OCI-LY7 (cell line): ENCODE measurements at regions not wholly inside any gene's neighbourhood (a gene's known extent, or its start where the extent isn't known, plus 50 kb on each side); places are given as distances from the start of the nearest gene placed in this dataset.

ENCODE experiments used
- BruUV-seq: library from RNA; stranded (reverse); fragments of 400-500 nt; replicated peaks from 2 replicates; lab custom pipeline; 2021; lab: Mats Ljungman, UMichigan
- CTCF ChIA-PET: fragments of 300-600 bp; sonication (Branson Sonifier 250); formaldehyde crosslinking; loops from one replicate; lab custom pipeline; 2022; ENCODE audit warnings: antibody characterized with exemption; ENCODE audit not compliant: unreplicated experiment; lab: Charles Lee
- POLR2A ChIA-PET: fragments of 300-600 bp; sonication (Branson Sonifier 250); formaldehyde crosslinking; loops from one replicate; lab custom pipeline; 2022; ENCODE audit warnings: antibody characterized with exemption; lab: Charles Lee
- DNase-seq: peaks from one replicate; pipeline ENCODE4 v3.0.0-alpha.2; 2015; ENCODE audit warnings: low spot score
- H2AFZ ChIP-seq: fragments of 200-600 bp; sonication (generic), shearing (Covaris generic); 2 replicates; pipeline ENCODE4 v1.6.1; 2014; ENCODE audit warnings: mild to moderate bottlenecking, antibody characterized with exemption, low read length, moderate library complexity
- H3K27ac ChIP-seq: fragments of 200-600 bp; sonication (generic); 2 replicates; pipeline ENCODE4 v1.5.1; 2014; ENCODE audit warnings: mixed run types, low read depth, mild to moderate bottlenecking, moderate library complexity, low read length, inconsistent platforms; ENCODE audit not compliant: poor library complexity, severe bottlenecking
- H3K36me3 ChIP-seq: fragments of 200-600 bp; sonication (generic); 2 replicates; pipeline ENCODE4 v1.6.1; 2014; ENCODE audit warnings: mild to moderate bottlenecking, antibody characterized with exemption, low read length, moderate library complexity, mixed read lengths; ENCODE audit not compliant: insufficient read depth
- H3K4me1 ChIP-seq: fragments of 200-600 bp; sonication (generic); 2 replicates; pipeline ENCODE4 v1.5.1; 2014; ENCODE audit warnings: mild to moderate bottlenecking, low read length; ENCODE audit not compliant: insufficient read depth, poor library complexity, severe bottlenecking
- H3K4me2 ChIP-seq: fragments of 200-600 bp; sonication (generic); 2 replicates; pipeline ENCODE4 v1.6.1; 2014; ENCODE audit warnings: mild to moderate bottlenecking, low read length
- H3K4me3 ChIP-seq: fragments of 200-600 bp; sonication (generic); 2 replicates; pipeline ENCODE4 v1.5.1; 2014; ENCODE audit warnings: mild to moderate bottlenecking, low read depth, low read length; ENCODE audit not compliant: poor library complexity, severe bottlenecking
- H3K79me2 ChIP-seq: fragments of 200-600 bp; sonication (generic); 2 replicates; pipeline ENCODE4 v1.6.1; 2016; ENCODE audit warnings: low read depth, mild to moderate bottlenecking, low read length, moderate library complexity, mixed read lengths; ENCODE audit not compliant: insufficient read depth
- H3K9me2 ChIP-seq: fragments of 200-600 bp; sonication (generic); 2 replicates; pipeline ENCODE4 v1.6.1; 2016; ENCODE audit warnings: mild to moderate bottlenecking, low read length, mixed read lengths; ENCODE audit not compliant: insufficient read depth
- H3K9me3 ChIP-seq: fragments of 200-600 bp; sonication (generic); 2 replicates; pipeline ENCODE4 v1.6.1; 2014; ENCODE audit warnings: mild to moderate bottlenecking, mixed run types, low read length, mixed read lengths
- H4K20me1 ChIP-seq: fragments of 200-600 bp; sonication (generic); 2 replicates; pipeline ENCODE4 v1.6.1; 2014; ENCODE audit warnings: mild to moderate bottlenecking, antibody characterized with exemption, low read length, moderate library complexity, mixed read lengths; ENCODE audit not compliant: insufficient read depth
- EZH2phosphoT487 ChIP-seq: fragments of 200-600 bp; sonication (generic); IDR thresholded peaks from 2 replicates; pipeline ENCODE4 v1.6.1; 2018; ENCODE audit warnings: low read depth, borderline replicate concordance, mild to moderate bottlenecking, mixed run types, antibody characterized with exemption, low read length, moderate library complexity, mixed read lengths
- intact Hi-C: fragments of 100-400 bp; cut with micrococcal nuclease; formaldehyde crosslinking; loops from one replicate; pipeline ENCODE4 v1.10.0; 2022; ENCODE audit not compliant: unreplicated experiment
- TF ChIP-seq, protein P1 (sequence below): fragments of 200-600 bp; sonication (generic); conservative IDR thresholded peaks from 2 replicates; pipeline ENCODE4 v1.5.1; 2014; ENCODE audit warnings: mild to moderate bottlenecking, antibody characterized with exemption, low read length, moderate library complexity, mixed read lengths

DNA sequence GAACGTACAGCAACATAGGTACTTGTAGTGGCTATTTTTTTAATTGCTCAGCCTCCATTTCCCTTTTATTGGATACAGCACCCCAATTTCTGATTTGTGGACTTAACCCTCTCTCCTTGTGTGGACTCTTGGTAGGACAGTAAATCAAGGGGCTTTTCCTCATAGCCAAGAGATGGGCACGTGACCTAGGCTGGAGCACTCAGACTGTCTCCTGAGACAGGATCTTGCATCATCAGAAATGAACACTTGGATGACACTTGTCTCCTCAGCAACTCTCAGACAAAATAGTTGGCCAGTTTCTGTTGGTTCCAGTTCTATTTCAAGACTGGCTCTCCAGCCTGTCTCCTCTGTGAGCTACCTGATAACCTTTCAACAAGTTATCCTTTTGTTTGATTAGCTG lies 112.9 kb upstream of the ZNF678 start:
- intact Hi-C loops: no loop called here

DNA sequence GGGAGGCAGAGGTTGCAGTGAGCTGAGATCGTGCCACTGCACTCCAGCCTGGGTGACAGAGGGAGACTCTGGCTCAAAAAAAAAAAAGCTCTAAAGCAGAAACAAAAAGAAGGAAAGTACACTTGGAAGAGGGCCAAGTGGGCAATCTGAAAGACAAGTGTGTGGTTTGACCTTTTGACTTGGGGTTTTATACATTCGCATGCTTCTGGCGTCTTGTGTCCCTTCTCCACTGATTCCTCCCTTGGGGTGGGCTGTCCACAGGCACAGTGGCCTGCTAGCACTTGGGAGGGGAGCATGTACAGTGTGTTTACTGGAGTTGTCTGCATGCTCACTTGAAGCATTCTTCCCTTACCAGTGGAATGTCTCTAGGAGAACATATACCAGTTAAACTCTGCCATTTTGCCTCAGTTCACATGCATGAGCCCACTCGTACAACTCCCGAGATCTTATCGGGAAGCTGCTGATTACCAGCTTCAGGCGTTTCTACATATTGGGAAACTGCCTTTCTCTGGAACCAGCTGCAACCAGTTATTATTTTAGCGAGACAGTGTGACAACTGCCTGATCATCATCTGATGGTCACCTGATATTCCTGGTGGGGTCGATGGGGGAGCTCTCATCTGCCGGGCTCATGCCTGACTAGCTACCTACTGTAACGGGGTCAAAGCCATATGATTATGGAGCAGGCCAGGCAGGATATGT lies 113.5 kb upstream of the ZNF678 start:
- Histone ChIP-seq H4K20me1 (no peaks in the 10 kb centered on the region), H3K4me1 (no peaks in the 10 kb centered on the region), H3K4me3 (no peak overlapping the region), H2AFZ (no peak overlapping the region), H3K36me3 (no peaks in the 10 kb centered on the region), H3K9me3 (no peaks in the 10 kb centered on the region), H3K27ac (no peak overlapping the region), H3K4me2 (no peak overlapping the region), H3K9me2 (no peaks in the 10 kb centered on the region), H3K79me2 (no peaks in the 10 kb centered on the region)
- ChIA-PET POLR2A (interaction anchor here (0.6 kb wide), 1 partner anchor 160 kb away, joined by 3 read pairs; no protein-coding TSS in a partner anchor), CTCF (no interaction called here)
- no TSS peak for BruUV-seq
- DNase-seq: no peak
- TF ChIP-seq, protein P1, sequence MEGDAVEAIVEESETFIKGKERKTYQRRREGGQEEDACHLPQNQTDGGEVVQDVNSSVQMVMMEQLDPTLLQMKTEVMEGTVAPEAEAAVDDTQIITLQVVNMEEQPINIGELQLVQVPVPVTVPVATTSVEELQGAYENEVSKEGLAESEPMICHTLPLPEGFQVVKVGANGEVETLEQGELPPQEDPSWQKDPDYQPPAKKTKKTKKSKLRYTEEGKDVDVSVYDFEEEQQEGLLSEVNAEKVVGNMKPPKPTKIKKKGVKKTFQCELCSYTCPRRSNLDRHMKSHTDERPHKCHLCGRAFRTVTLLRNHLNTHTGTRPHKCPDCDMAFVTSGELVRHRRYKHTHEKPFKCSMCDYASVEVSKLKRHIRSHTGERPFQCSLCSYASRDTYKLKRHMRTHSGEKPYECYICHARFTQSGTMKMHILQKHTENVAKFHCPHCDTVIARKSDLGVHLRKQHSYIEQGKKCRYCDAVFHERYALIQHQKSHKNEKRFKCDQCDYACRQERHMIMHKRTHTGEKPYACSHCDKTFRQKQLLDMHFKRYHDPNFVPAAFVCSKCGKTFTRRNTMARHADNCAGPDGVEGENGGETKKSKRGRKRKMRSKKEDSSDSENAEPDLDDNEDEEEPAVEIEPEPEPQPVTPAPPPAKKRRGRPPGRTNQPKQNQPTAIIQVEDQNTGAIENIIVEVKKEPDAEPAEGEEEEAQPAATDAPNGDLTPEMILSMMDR: no peak
- no peak for TF ChIP-seq EZH2phosphoT487
- intact Hi-C loops: no loop called here

More for the DNA sequence above, 112.9 kb upstream of the ZNF678 start:
- Histone ChIP-seq H4K20me1 (no peaks in the 10 kb centered on the region), H2AFZ (no peak overlapping the region), H3K79me2 (no peaks in the 10 kb centered on the region), H3K27ac (no peak overlapping the region), H3K4me2 (no peak overlapping the region), H3K4me1 (no peaks in the 10 kb centered on the region), H3K9me3 (no peaks in the 10 kb centered on the region), H3K36me3 (no peaks in the 10 kb centered on the region), H3K9me2 (no peaks in the 10 kb centered on the region), H3K4me3 (no peak overlapping the region)
- POLR2A ChIA-PET: interaction anchor here (0.6 kb wide), 1 partner anchor 161 kb away, joined by 3 read pairs; no protein-coding TSS in a partner anchor
- DNase-seq: no peak
- no peak for TF ChIP-seq EZH2phosphoT487
- TF ChIP-seq, protein P1: no peak
- CTCF ChIA-PET: no interaction called here
- no TSS peak for BruUV-seq

DNA sequence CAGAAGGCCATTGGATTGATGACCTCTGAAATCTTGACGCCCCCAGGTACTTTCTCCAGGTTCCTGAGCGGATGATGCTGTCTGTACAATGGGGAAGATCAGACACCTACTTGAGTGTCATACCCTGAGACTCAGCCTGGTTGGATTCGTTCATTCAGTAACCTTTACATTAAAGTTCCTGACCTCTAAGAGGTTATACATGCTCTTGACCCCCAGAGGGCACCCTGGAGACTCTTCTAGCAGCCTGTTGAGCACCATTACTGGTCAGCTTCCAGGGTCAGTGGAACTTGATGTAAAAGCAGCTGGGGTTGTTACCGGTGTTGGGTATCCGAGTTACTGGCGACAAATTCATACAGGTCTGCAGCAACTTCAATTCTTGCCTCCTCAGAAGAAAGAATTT lies 114.3 kb upstream of the ZNF678 start:
- Histone ChIP-seq H3K4me3 (no peak overlapping the region), H4K20me1 (no peaks in the 10 kb centered on the region), H3K4me2 (no peak overlapping the region), H3K36me3 (no peaks in the 10 kb centered on the region), H3K9me2 (no peaks in the 10 kb centered on the region), H3K27ac (no peak overlapping the region), H3K79me2 (no peaks in the 10 kb centered on the region), H3K4me1 (no peaks in the 10 kb centered on the region), H3K9me3 (no peaks in the 10 kb centered on the region), H2AFZ (no peak overlapping the region)
- intact Hi-C loops: no loop called here
- no TSS peak for BruUV-seq
- TF ChIP-seq EZH2phosphoT487: no peak
- TF ChIP-seq, protein P1: peak; percentile 73
- peak; percentile 55 for DNase-seq
- CTCF ChIA-PET: no interaction called here
- POLR2A ChIA-PET: no interaction called here
